SU-DHL-6 (cell line): ENCODE measurements at regions not wholly inside any gene's neighbourhood (a gene's known extent, or its start where the extent isn't known, plus 50 kb on each side); places are given as distances from the start of the nearest gene placed in this dataset.

ENCODE experiments used
- EZH2phosphoT487 ChIP-seq: fragments of 200-600 bp; sonication (generic), shearing (Covaris generic); conservative IDR thresholded peaks from 2 replicates; pipeline ENCODE4 v1.6.1; 2018; ENCODE audit warnings: mild to moderate bottlenecking, antibody characterized with exemption, low read length, moderate library complexity, mixed read lengths
- TF ChIP-seq, protein P1 (sequence below): fragments of 200-600 bp; sonication (generic); IDR thresholded peaks from one replicate; pipeline ENCODE4 v1.5.1; 2017; ENCODE audit warnings: antibody characterized with exemption, mild to moderate bottlenecking, low read length, moderate library complexity; ENCODE audit not compliant: insufficient read depth, poor library complexity, severe bottlenecking

DNA sequence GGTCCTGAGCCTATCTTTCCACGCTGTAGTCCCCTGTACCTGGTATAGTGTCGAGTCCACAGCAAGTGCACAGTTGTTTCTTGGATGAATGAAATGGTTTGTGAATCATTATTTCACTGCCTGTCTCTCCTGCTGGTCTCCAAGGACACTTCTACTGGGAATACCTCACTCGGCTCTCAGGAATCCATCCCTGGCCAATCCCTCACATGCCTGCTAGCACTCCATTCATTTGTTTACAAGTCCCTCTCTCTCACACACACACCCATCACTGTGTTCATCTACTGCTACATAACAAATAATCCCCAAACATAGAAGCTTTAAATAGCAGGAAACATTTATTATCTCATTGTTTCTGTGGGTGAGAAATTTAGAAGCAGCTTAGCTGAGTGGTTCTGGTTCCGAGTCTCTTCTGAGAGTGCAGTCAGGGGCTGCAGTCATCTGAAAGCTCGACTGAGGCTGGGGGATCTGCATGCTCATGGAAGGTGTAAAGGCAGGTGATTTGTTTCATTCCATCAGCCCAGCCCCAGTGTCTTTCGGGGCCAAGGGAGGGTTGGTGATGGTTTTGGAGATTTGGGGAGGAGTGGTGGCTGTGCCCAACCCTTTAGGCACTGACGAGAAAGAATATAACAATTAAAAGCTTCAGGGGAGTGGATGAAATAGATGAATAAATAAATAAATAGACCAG lies 132.7 kb upstream of the IER5L start:
- TF ChIP-seq, protein P1, sequence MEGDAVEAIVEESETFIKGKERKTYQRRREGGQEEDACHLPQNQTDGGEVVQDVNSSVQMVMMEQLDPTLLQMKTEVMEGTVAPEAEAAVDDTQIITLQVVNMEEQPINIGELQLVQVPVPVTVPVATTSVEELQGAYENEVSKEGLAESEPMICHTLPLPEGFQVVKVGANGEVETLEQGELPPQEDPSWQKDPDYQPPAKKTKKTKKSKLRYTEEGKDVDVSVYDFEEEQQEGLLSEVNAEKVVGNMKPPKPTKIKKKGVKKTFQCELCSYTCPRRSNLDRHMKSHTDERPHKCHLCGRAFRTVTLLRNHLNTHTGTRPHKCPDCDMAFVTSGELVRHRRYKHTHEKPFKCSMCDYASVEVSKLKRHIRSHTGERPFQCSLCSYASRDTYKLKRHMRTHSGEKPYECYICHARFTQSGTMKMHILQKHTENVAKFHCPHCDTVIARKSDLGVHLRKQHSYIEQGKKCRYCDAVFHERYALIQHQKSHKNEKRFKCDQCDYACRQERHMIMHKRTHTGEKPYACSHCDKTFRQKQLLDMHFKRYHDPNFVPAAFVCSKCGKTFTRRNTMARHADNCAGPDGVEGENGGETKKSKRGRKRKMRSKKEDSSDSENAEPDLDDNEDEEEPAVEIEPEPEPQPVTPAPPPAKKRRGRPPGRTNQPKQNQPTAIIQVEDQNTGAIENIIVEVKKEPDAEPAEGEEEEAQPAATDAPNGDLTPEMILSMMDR, result no peak
- TF ChIP-seq EZH2phosphoT487, result no peak
